HepG2 (cell line): ENCODE measurements at regions not wholly inside any gene's neighbourhood (a gene's known extent, or its start where the extent isn't known, plus 50 kb on each side); places are given as distances from the start of the nearest gene placed in this dataset.

Experiments used
- ATAC-seq: fragments of 200-7000 bp; cut with Tn5 transposase; 3 replicates; pipeline ENCODE4 v1.9.1; 2020; ENCODE audit warnings: mild to moderate bottlenecking, moderate library complexity
- BruUV-seq: library from RNA; stranded (reverse); fragments of 400-500 nt; replicated peaks from 2 replicates; lab custom pipeline; 2021; lab: Mats Ljungman, UMichigan
- CTCF ChIA-PET: fragments of 300-600 bp; formaldehyde crosslinking; extraction: SDS; loops from one replicate; lab custom pipeline; 2021; ENCODE audit warnings: low total read pairs, inconsistent platforms, low intra/inter-chr PET ratio; lab: Yijun Ruan, JAX
- POLR2A ChIA-PET: fragments of 350-600 bp; sonication (Branson Sonifier 250); formaldehyde crosslinking; loops from one replicate; lab custom pipeline; 2020; ENCODE audit warnings: antibody characterized with exemption, inconsistent platforms; lab: Yijun Ruan, JAX
- DNase-seq: peaks from one replicate; pipeline ENCODE4 v3.0.0-alpha.2; 2015; ENCODE audit warnings: low spot score
- FAIRE-seq: peaks from 3 replicates; lab custom pipeline; 2011; peaks lifted over from hg19 to GRCh38; lab: Jason Lieb, UNC
- H2AFZ ChIP-seq: one replicate; pipeline ENCODE4 v1.6.1; 2011; ENCODE audit warnings: low read length, inconsistent platforms
- H3K27ac ChIP-seq: fragments of 300-600 bp; 3 replicates; pipeline ENCODE4 v1.8.0; 2011; ENCODE audit warnings: mixed run types, mild to moderate bottlenecking, mixed read lengths, low read length, inconsistent platforms; ENCODE audit not compliant: insufficient read depth; ENCODE audit errors: extremely low read length
- H3K27me3 ChIP-seq, 2 experiments: fragments of 200-600 bp in 1 of 2; 2 replicates in 1 of 2; 3 replicates in 1 of 2; pipeline versions ENCODE4 v1.6.0 to v1.8.0; 2011; ENCODE audit warnings: low read length in 2 of 2, mild to moderate bottlenecking in 2 of 2, moderate library complexity in 2 of 2, inconsistent platforms in 1 of 2; ENCODE audit not compliant: insufficient read depth in 2 of 2, control insufficient read depth in 1 of 2
- H3K36me3 ChIP-seq, 2 experiments: fragments of 200-600 bp in 1 of 2; replicated peaks in 1 of 2; 2 replicates in 1 of 2; 3 replicates in 1 of 2; pipeline versions ENCODE4 v1.5.1 to v1.8.0; 2011; ENCODE audit warnings: low read length in 2 of 2, inconsistent platforms in 1 of 2; ENCODE audit not compliant: insufficient read depth in 2 of 2, control insufficient read depth in 1 of 2
- H3K4me1 ChIP-seq: 2 replicates; pipeline ENCODE4 v1.5.1; 2012; ENCODE audit warnings: low read length, inconsistent platforms; ENCODE audit not compliant: insufficient read depth
- H3K4me2 ChIP-seq: 2 replicates; pipeline ENCODE4 v1.6.0; 2011; ENCODE audit warnings: low read depth, low read length, inconsistent platforms
- H3K4me3 ChIP-seq, 3 experiments: fragments of 200-600 bp in 1 of 3; sonication (generic), shearing (Covaris generic) in 1 of 3; replicated peaks in 1 of 3; 2 replicates each; pipeline ENCODE4 v1.5.1; 2011 to 2016; ENCODE audit warnings: low read length in 3 of 3, inconsistent platforms in 2 of 3, low read depth in 2 of 3, mild to moderate bottlenecking in 2 of 3, control low read depth in 1 of 3, mixed read lengths in 1 of 3; ENCODE audit not compliant: insufficient read depth in 1 of 3
- H3K79me2 ChIP-seq: one replicate; pipeline ENCODE4 v1.6.1; 2011; ENCODE audit warnings: low read length, inconsistent platforms; ENCODE audit not compliant: insufficient read depth
- H3K9ac ChIP-seq: 2 replicates; pipeline ENCODE4 v1.6.0; 2011; ENCODE audit warnings: mild to moderate bottlenecking, low read depth, low read length, inconsistent platforms; ENCODE audit not compliant: insufficient read depth
- H3K9me3 ChIP-seq: 2 replicates; pipeline ENCODE4 v1.5.1; 2012; ENCODE audit warnings: mild to moderate bottlenecking, low read length
- H4K20me1 ChIP-seq: 2 replicates; pipeline ENCODE4 v1.6.0; 2011; ENCODE audit warnings: inconsistent platforms, mild to moderate bottlenecking, low read length, moderate library complexity; ENCODE audit not compliant: insufficient read depth
- ARHGAP35 ChIP-seq: sonication (generic); formaldehyde crosslinking; IDR thresholded peaks from 2 replicates; pipeline ENCODE4 v1.9.0; 2022; ENCODE audit warnings: mild to moderate bottlenecking, inconsistent platforms, moderate library complexity, missing genetic modification reagents, borderline replicate concordance
- JUNB ChIP-seq: sonication (generic); formaldehyde crosslinking; IDR thresholded peaks from 2 replicates; pipeline ENCODE4 v1.8.0; 2022; ENCODE audit warnings: missing genetic modification reagents, mild to moderate bottlenecking, borderline replicate concordance
- MED8 ChIP-seq: sonication (generic); formaldehyde crosslinking; IDR thresholded peaks from 2 replicates; pipeline ENCODE4 v1.8.1; 2023; ENCODE audit warnings: mild to moderate bottlenecking, missing genetic modification reagents; ENCODE audit not compliant: insufficient replicate concordance
- MZF1 ChIP-seq: sonication (generic); formaldehyde crosslinking; IDR thresholded peaks from 2 replicates; pipeline ENCODE4 v1.8.1; 2023; ENCODE audit warnings: mild to moderate bottlenecking, missing genetic modification reagents, borderline replicate concordance
- RFX3 ChIP-seq: IDR thresholded peaks from 2 replicates; pipeline ENCODE4 v1.6.1; 2016; ENCODE audit warnings: missing biosample characterization, missing genetic modification reagents
- RFXANK ChIP-seq: IDR thresholded peaks from 2 replicates; pipeline ENCODE4 v1.6.1; 2016
- ZHX1 ChIP-seq: sonication (generic); formaldehyde crosslinking; IDR thresholded peaks from 2 replicates; pipeline ENCODE4 v1.8.1; 2022; ENCODE audit warnings: low read depth, mild to moderate bottlenecking, missing genetic modification reagents
- ZNF225 ChIP-seq: sonication (generic); formaldehyde crosslinking; IDR thresholded peaks from 2 replicates; pipeline ENCODE4 v1.4.0; 2020; ENCODE audit warnings: mild to moderate bottlenecking, missing genetic modification reagents
- ZNF564 ChIP-seq: sonication (generic); formaldehyde crosslinking; IDR thresholded peaks from 2 replicates; pipeline ENCODE4 v1.8.1; 2023; ENCODE audit warnings: mild to moderate bottlenecking, missing genetic modification reagents
- ZSCAN20 ChIP-seq: sonication (generic); formaldehyde crosslinking; IDR thresholded peaks from 2 replicates; pipeline ENCODE4 v1.4.0; 2020; ENCODE audit warnings: missing genetic modification reagents, mild to moderate bottlenecking, borderline replicate concordance
- whole genome bisulfite sequencing: methylation state at CpG from one replicate; pipeline ENCODE4 v1.1.6; 2017; ENCODE audit warnings: low lambda C conversion rate; 5-methylcytosine and 5-hydroxymethylcytosine counted together
- in situ Hi-C: cut with HindIII; loops from 2 replicates; pipeline ENCODE4 v1.10.0; 2017; ENCODE audit warnings: low pct_unique_long_range_greater_than_20kb; ENCODE audit not compliant: extremely low pct_ligation_motif_present
- intact Hi-C: fragments of 100-400 bp; cut with micrococcal nuclease; formaldehyde crosslinking; loops from one replicate; pipeline ENCODE4 v1.10.0; 2022; ENCODE audit not compliant: unreplicated experiment

- TF ChIP-seq RFX3: no peak
- no peak for TF ChIP-seq ZHX1 (CRISPR knock-in tag)
- TF ChIP-seq JUNB (CRISPR knock-in tag): no peak
- TF ChIP-seq ARHGAP35 (CRISPR knock-in tag): no peak
- no peak for TF ChIP-seq ZSCAN20 (CRISPR knock-in tag)
- TF ChIP-seq RFXANK (CRISPR knock-in tag): no peak
- no peak for TF ChIP-seq MED8 (CRISPR knock-in tag)
- TF ChIP-seq ZNF225 (CRISPR knock-in tag): no peak
These were observed 216.7 kb upstream of the PHF14 start (continued) for GRCh38 chr7:10756981-10757380.

- H4K20me1 ChIP-seq: no peaks in the 10 kb centered on the region
- no peaks in the 10 kb centered on the region for H3K36me3 ChIP-seq
- POLR2A ChIA-PET: no interaction called here
- no peak for ATAC-seq
- CTCF ChIA-PET: no interaction called here
- H3K4me3 ChIP-seq: no peak overlapping the region
- 18% methylated on average over 2 of the region's 2 CpGs for WGBS
- H3K79me2 ChIP-seq: no peaks in the 10 kb centered on the region
- H3K4me2 ChIP-seq: no peak overlapping the region
- H3K9me3 ChIP-seq: peaks cover 21% of the 10 kb centered on the region
- intact Hi-C loops (no loop called here), in situ Hi-C loops (no loop called here)
- TF ChIP-seq MZF1: no peak
- no peak for TF ChIP-seq ZNF564 (CRISPR knock-in tag)
- H3K27me3 ChIP-seq: no peaks in the 10 kb centered on the region
- FAIRE-seq: no peak
- no TSS peak for BruUV-seq
- H3K27ac ChIP-seq: no peak overlapping the region
- no peaks in the 10 kb centered on the region for H3K4me1 ChIP-seq
- H3K9ac ChIP-seq: no peak overlapping the region
- H2AFZ ChIP-seq: no peak overlapping the region
- DNase-seq: no peak
These were observed 214.6 kb upstream of the PHF14 start for GRCh38 chr7:10759120-10759519.
